ENCODE measurements at regions not wholly inside any gene's neighbourhood (a gene's known extent, or its start where the extent isn't known, plus 50 kb on each side); places are given as distances from the start of the nearest gene placed in this dataset.

DNA sequence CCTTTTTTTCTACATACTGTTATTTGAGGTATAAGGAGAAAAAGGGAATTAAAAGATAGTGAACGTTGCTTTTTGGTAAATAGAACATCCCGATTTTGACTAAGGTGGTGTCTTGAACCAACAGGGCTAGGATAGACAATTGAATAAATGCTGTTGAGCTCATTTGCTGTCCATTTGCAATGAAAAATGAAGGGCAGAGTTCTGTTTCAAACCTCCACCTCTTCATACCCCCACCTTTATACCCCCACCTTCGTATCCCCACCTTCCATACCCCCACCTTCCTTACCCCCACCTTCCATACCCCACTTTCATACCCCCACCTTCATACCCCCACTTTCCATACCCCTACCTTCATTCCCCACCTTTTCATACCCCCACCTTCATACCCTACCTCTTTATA is 93.4 kb upstream of the NAA20 start:
- intact Hi-C loops (cut with micrococcal nuclease), result no loop called here

DNA sequence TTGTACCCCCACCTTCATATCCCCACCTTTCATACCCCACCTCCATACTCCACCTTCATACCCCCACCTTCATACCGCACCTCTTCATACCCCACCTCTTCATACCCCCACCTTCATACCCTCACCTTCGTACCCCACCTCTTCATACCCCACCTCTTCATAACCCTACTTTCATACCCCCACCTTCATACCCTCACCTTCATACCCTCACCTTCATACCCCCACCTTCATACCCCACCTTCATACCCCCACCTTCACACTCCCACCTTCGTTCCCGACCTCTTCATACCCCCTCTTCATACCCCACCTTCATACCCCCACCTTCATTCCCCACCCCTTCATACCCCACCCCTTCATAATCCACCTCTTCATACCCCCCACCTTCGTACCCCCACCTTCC is 92.9 kb upstream of the NAA20 start:
- intact Hi-C loops (cut with micrococcal nuclease), result no loop called here

DNA sequence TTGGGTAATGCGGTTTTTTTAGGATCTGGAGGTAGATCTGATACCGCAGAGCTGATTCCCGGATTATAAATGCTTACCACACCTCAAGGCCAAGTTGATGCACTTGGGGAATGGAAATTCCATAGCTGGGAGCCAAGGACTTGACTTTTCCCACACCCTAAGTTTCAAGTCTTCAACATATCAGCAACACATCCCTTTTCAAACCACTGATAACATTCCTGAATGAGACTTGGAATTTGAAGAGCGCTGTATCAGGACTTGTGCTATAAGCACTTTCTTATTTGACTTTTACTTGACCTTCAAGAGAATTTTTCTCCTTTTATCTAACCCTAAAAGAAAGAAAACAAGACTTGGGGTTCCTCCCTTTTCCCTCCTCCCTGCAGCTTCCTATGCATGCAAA is 90.6 kb upstream of the NAA20 start:
- intact Hi-C loops (cut with micrococcal nuclease), result no loop called here

DNA sequence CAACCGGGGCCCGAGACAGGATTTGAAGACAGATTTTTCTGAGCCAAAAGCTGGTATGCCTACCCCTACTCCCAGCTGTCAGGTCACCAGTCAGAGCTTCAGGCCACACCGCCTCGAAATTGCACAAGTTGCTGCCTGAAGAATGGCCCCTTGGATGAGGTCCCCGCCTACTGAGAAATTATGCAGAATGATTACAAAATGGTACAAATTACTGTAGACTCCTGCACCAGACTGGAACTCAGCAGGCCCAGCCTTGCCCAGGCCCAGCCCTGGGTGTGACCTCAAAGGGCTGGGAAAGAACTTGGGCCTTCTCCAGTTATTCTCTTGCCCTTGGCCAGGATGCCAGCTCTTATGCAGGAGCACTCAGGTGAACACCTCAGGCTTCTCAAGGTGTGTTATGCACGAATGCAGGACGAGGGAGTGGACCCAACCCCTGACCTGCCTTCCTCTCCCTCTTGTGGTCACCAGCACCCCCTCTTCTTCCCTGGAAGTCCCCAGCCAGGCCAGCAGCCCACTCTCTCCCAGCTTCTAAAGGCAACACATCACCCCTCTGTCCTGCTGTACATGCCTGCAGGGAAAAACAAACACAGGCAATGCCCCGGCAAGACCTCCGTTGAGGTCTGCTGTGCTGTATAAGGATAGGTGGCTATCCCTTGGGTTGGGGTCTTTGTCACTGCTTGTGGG is 88.7 kb upstream of the NAA20 start:
- intact Hi-C loops (cut with micrococcal nuclease), result no loop called here

DNA sequence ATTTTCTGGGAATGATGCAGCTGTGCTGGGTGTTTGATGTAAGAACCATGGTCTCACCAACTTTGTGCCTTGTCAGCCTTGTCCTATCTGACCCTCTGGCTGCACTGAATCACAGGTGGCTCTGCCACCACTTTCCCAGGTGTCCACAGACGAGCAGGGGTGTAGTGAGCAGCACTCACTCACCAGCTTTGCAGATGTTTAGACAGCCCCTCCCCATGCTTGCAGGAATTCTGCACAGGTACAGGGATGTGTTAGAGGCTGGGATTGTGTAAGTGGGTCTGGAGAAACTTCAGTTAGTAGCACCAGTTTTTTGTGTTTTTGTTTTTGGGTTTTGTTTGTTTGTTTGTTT is 88.2 kb upstream of the NAA20 start:
- intact Hi-C loops (cut with micrococcal nuclease), result no loop called here

DNA sequence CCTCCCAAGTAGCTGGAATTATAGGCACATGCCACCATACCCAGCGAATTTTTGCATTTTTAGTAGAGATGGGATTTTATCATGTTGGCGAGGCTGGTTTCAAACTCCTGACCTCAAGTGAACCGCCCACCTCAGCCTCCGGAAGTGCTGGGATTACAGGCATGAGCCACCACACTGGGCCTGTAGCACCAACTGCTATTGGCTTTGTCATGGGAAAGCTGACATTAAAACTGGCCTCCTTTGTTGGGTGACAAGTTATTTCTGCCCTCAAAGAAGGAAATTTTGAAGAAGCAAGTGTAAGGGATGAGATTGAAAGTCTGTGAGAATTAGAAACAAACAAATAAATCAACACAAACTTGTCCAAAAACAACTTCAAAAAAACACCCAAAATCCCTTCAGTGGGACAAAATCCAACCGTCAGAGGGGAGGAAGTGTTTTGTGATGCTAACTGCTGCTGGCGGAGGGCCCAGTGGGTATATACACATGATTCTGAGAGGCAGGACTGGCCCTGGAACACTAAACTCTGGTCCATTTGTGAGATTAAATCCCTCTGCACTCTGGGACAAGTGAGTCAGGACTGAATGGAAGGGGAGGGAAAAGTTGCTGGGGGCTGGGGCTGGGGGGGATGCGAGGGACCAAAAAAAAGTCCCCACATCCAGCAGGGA is 87.5 kb upstream of the NAA20 start:
- intact Hi-C loops (cut with micrococcal nuclease), result no loop called here

DNA sequence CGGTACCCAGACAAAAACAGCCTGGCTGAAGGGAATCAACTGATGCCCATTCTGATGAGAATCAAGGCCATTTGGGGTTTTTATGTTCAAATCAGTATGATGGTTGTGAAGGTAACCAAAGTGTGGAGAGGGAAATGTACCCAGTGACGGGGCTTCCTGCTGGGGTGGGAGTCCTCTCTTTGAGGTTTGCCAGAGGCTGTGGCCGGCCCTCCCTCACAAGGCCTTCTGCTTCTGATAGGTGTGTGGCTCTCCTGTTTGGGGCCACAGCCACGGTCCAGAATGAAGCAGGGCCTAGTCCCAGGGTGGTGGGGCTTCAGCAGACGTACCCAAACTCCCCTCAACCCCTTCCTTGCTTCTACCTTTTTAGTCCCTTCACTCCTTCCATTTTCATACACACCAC is 86.7 kb upstream of the NAA20 start:
- intact Hi-C loops (cut with micrococcal nuclease), result no loop called here

DNA sequence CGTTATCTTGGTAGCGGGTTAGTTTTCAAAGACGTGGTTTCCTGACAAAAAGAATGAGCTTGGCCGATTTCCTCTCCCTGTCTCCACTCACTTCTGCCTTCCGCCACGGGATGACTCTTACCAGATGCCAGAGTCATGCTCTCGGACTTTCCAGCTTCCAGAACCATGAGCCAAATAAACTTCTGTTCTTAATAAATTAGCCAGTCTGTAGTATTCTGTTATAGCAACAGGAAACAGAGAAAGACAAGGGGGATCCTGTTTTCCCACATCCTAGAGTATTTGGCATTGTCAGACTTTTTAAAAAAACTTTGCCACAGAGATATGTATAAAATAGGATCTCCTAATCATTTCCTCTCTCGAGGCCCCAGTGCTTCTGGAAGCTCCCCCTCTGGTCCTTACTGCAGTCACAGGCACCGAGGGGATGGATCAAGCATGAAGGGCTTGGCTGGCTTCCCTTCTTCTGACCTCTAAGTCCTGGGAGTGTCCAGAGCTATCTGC is 84.9 kb upstream of the NAA20 start:
- intact Hi-C loops (cut with micrococcal nuclease), result no loop called here

DNA sequence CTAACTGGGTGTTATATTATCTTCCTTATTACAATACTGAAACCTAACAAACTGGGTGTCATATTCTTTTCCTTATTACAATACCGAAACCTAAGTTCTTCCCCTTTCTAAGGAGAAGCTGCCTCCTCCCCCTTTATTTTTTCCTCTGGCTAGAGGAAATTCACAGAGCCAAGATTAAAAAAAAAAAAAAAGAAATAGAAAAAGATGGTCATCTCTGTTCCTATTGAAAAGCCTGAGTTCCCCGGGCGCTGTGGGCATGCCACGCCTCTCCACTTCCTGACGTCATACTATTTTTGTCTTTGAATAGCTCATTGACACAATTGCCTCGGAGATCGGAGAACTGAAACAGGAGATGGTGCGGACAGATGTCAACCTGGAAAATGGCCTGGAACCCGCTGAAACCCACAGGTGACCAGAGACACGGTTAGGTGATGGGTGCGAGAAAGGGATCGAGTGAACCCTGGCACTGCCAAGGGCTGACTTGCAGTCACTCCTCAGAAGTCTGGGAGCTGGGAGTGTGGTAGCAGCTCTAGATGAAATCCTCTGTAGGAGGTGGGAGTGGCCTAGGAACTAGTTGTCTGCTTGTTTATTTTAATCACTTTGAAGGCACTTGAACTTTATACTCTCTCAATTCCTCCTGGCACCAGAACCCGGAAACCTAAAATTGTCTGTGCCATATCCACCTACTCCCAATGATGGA is 82.2 kb upstream of the NAA20 start:
- intact Hi-C loops (cut with micrococcal nuclease), result no loop called here

DNA sequence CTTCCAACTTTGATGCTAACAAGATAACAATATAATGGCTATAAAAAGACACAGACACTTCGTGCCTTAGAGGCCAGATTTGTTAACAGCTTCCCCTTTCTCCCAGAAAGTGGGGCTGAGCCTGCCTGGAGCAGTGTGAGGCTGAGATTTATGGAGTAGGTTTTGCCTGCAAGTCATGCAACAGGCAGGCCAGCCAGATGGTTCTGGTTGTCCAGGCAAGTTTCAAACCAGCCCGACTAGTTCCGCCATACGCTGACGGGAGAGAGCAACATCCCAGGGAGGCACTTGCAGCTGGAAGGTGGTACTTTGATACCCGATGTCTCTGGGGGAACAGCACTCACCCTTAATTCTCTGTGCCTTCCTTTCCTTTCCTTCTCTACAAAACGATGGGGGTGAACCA is 81.3 kb upstream of the NAA20 start:
- intact Hi-C loops (cut with micrococcal nuclease), result no loop called here

DNA sequence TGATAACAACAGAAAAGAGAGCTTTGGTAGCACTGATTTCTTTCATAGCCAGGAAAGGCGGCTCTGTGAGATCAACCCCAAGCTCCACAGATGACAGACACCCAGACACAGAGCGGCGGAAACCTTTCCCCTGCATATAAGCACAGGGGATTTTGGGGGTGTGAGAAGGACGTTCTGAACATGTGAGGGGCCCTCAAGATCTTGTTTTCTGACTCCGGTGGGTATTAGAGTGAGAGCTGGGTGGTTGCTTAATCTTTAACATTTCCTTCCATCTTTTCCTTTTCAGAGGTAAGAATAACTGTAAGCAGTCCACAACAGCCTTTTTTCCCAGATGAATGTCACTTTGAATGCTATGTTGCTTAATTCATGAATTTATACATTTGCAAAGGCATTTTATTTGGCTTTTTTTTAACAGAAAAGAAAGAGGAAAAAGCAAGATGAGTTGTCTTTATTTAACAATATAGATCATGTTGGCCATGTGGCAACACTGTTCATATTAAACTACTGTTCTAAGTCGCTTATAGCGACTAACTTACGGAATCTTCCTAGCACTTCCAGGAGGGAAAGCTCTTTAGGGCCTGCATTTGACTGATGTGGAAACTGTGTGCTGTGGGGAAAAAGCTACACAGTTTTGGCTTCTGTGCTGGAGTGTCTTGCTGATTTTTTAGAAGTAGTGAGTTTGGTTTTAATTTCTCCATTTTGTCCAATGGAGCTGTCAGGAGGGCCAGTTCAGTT is 80.5 kb upstream of the NAA20 start:
- intact Hi-C loops (cut with micrococcal nuclease), result no loop called here

DNA sequence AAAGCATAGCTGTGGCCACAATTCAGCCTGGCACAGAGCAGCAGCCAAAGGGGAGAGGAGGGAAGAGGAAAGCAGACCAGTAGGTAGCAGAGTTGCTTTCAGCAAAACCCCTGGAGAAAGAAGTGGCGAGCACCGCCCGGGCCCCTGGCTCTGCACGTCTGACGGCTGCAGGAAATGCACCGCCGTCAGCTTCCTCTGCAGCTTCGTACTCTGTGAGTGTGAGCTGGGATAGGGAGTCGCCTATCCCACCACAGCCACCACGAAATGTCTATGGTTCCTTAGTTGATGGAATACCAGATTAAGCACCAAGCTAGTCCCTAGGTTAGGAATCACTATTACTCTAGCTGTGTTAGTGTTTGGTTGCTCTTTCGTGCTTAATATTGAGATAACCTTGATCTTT is 79.9 kb upstream of the NAA20 start:
- intact Hi-C loops (cut with micrococcal nuclease), result no loop called here

DNA sequence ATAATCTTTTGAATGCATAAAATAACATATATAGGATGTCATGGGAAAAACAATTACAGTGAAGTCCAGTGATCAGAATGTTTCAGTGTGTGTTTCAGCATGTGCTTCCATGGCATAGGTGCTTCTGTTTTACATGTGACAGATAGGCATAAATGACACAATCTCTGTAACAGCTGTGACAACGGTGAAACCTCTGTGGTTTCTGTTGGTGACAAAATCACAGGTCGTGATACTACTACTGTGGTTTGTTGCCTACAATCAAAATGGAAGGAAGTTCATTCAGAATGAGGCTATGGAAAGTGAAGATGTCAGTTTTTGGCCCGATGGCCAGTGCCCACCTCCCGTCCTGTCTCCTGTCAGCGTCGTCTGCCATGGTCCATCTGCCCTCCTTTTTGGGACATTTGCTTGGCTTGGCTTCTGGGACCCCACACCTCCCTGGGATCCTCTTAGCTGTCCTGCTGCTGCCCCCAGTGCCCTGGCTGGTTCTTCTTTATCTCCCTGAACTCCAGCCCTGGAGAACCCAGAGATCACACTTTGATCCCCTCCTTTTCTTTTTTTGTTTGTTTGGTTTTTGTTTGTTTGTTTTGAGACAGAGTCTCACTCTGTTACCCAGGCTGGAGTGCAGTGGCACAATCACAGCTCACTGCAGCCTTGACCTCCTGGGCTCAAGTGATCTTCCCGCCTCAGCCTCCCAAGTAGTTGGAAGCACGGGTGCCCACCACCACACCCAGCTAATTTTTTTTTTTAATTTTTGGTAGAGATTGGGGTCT is 79.3 kb upstream of the NAA20 start:
- intact Hi-C loops (cut with micrococcal nuclease), result no loop called here

DNA sequence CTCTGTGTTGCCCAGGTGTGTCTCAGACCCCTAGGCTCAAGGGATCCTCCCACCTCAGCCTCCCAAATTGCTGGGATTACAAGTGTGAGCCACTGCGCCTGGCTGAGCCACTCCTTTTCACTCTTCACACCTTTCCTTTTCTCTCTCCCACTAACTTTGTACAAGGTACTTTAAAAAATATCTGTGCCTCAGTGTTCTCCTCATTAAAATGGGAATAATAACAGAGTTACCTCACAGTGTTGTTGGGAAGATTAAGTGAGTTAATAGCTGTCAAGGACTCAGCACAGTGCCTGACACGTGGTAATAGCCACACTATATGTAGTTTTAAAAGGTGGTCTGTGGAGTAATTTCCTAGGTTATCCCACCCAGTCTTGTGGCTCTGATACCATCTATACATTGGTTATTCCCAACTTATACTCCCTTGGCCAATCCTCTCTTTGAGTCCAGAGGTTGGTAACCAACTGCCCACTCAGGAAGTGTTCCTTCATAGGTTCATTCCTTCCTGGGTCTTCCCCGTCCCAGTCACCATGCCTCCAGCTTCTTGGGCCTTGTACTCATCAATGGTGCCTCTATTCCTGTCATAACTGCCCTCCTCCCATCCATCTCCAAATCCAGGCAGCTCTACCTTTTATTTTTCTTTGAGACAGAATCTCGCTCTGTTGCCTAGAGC is 78.6 kb upstream of the NAA20 start:
- intact Hi-C loops (cut with micrococcal nuclease), result no loop called here

DNA sequence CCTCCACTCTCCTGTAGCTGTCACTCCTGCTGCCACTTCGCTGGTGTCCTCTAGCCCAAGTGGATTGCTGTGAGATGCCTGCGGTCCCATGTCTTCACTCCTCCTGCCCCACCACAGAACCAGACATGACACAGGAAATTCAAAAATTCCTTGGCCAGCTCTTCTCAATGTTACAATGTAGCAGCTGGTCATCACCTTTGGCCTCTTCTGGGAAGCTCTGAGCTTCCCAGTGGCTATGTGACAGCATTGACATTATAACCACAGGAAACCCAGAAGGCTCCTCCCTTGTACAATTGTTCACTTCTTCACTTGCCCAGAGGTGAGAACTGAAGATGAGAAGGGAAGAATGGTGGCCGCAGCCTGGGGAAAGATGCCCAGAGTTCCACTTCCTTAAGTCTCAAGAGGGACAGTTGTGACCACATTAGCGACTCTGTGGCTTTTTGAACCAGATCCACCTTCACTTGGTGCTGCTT is 76.1 kb upstream of the NAA20 start:
- intact Hi-C loops (cut with micrococcal nuclease), result no loop called here

DNA sequence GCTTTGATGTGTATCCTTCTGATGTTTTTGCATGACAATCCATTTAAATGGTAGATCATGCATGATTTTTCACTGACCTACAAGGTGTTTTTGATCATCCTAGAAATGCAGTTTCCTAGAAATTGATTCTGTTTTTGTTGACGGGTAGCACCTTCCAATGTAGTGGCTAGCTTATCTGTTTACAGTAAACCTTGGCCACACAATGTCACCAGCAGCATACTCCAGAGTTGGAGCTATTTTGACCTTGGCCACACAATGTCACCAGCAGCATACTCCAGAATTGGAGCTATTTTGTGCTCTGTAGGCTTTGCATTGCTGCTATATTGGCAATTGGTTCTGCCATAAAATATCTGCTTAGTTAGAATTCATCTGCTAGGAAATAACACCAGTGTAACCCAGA is 74.6 kb upstream of the NAA20 start:
- intact Hi-C loops (cut with micrococcal nuclease), result no loop called here

DNA sequence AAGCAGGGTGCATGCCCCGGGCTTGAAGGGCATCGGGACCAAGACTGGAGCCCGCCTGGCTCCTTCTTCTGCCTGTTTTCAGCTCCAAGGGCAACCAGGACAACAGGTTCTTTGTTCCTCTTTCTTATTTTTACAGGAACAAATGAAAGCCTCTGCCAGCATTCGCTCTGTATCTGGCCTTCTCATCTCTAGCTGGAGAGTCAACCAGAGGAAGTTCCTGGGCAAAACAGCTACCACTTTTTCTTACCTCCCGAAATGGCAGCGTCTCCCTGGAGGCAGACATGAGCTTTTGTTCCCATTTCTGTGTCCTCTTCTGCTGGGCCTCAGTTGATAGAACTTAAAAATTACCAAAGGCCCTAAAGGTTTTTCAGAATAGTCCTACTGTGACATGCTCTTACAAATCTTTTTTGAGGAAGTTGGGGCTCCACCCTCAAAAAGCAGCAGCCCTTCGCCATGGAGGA is 74.1 kb upstream of the NAA20 start:
- intact Hi-C loops (cut with micrococcal nuclease), result no loop called here

DNA sequence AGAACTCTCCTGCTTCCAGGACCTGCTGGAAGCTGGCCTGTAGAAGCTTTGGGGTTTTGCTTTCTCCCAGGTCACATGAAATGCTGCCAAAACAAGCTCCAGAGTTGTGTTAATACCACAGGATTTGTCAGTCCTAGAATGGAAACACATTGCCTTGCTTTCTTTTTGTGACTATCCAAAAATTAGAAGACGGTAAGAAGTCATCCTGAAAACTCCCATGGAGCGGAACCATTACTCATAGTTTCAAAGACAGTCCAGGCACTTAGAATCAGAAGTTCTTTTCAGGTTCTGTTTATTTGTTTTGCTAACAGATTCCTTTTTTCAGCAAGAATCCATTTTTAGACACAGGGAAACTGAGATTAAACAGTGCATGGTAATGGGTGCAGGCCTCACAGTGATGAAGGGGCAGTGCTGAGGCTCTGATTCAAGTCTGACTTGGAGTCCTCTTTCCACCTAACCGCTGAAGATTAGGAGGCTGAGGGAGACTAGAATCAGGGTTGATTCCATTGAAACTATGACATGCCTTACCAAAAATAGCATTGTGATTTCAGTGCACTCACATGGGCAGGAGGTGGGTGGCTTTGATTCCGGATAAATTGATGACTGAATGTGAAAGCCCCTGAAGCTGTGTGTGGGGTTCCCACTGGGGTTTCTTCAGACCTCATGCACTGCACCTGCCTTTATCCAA is 72.2 kb upstream of the NAA20 start:
- intact Hi-C loops (cut with micrococcal nuclease), result no loop called here

DNA sequence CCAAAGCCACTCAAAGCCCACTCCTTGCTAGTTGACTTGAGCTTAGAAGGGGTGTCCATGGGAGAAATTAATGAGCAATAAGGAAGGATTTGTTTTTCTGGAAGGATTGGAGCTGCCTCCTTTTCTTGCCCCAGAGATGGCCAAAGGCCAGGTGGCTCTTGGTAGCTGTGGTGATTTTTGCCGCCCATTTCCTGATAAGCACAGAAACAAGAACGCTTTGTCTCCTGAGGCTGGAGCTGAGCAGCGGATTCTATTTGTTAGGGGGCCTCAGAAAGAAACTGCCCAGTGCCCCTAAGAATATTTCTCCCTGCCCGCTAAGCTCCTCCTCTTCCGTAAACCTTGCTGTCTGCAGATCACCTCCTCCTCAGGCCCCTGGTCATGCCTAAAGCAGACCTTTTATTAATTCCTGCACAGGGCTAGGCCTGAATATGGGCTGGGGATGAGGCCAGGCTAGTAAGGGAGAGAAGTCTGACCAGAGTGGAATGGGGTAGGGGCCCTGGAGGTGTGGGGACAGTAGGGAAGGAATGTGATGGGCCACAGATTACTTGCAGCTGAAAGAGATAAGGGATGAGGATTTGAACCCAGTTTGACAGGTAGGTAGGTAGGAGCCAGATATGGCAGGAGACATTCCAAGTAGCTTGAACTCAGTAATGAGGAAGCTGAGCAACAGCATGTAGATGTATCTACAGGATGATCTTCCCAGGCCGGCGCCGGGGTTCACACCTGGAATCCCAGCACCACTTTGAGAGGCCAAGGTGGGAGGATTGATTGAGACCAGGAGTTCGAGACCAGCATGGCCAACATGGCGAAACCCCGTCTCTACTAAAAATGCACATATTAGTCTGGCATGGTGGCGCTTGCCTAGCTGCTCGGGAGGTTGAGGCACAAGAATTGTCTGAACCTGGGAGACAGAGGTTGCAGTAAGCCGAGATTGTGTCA is 71.2 kb upstream of the NAA20 start:
- intact Hi-C loops (cut with micrococcal nuclease), result no loop called here

All from T-helper 1 cell treated with Interleukin-12 subunit alpha and Interleukin-12 subunit beta and Interleukin-4 antibody, amounts not matched to agents 30 ng/mL and 1 ng/mL, for 36 hours (primary cell).